Erythroblast (primary cell): ENCODE measurements at regions not wholly inside any gene's neighbourhood (a gene's known extent, or its start where the extent isn't known, plus 50 kb on each side); places are given as distances from the start of the nearest gene placed in this dataset.
A peak's percentile ranks its signal among the peaks of the same experiment; 100 is the strongest.

ENCODE experiments used
- DNase-seq, 2 experiments: peaks; one replicate each; lab custom pipeline; 2025; lab: John Stamatoyannopoulos, UW
- GATA1 ChIP-seq: IDR thresholded peaks from 2 replicates; pipeline ENCODE4 v1.6.1; 2011; ENCODE audit warnings: low read depth, mild to moderate bottlenecking, control low read depth, low read length, moderate library complexity
- POLR2A ChIP-seq: IDR thresholded peaks from 2 replicates; pipeline ENCODE4 v1.6.1; 2011; ENCODE audit warnings: mild to moderate bottlenecking, low read length

DNA sequence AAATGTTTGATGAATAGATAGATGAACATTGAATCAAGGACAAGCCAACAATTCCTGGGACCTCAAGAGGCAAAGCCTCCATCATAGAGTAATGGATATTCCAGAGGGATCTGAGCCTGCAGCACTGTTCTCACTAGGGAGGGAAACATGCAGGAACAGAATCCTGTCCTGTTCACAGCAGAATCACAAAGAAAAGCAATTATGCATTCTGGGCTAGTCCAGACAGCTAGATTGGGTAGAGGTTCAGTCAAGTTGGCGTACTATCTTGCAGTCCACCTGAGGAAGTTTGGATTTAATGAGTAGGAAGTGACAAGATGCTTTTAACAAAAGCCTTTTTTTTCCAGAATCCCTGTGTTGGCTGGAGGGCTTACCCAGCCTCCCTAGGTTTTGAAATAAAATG lies 314.5 kb upstream of the SEMA6D start:
- DNase-seq, result no peak
- TF ChIP-seq POLR2A (no peak), GATA1 (no peak)

- TF ChIP-seq POLR2A (no peak), GATA1 (no peak)
- no peak for DNase-seq
Observed at GRCh38 chr15:47404877-47405276, 312.4 kb upstream of the SEMA6D start.

DNA sequence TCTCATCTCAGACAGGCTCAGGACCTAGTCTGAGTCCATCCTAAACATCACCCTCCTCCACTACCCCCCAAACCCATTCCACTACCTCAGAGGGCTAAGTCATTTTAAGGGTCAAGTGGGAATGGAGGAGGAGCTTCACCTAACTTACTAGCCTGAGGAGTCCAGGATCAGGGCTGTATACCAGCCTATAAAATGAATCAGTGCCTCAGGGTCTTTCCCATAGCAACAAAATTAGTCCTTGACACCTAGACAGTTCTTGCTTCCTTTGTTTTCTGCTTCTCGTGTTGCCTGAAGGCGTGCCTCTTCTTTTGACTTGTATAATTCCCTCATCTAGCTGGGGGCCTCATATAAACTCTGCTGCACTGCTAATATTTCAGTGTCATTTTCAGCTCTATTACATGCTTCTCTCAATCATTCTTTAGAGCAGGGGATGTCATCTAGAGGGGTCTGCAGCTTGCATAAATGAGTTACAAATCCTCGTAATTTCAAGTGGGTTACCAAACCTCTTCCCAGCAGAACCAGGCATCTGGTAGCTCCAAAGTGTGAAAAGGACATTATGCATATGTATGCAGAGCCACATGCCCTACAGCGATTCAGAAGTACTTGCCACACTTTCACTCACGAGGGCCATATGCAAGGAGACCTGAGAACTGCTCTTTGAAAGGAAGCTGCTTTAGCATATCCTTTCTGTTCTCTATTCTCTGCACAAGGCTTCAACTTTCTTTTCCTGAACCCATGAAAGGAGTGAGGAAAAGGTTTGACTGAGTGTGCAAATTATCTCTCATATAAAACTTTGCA lies 311.7 kb upstream of the SEMA6D start:
- no peak for DNase-seq
- TF ChIP-seq GATA1, result no peak
- no peak for TF ChIP-seq POLR2A

GRCh38 chr15:47407692-47408091 lies 309.6 kb upstream of the SEMA6D start:
- TF ChIP-seq GATA1 (no peak), POLR2A (no peak)
- no peak for DNase-seq

DNA sequence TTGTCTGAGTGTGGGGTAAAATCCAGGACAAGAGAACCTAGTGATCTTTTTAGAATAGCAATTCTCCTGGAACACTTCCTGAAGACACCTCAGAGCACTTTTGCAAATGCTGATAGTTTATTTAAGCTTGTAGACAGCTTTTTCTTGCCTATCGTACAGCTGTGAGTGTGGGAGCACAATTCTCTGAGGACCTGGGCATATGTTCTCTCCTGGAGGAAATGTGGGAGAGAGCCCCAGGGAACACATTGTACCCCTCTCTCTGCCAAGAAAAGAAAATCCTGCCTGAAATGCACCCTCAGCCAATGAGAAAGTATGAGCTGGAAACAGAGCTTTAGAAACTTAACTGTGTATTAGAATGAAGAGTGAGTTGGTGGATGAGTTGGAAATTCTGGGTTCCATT lies 308.3 kb upstream of the SEMA6D start:
- TF ChIP-seq GATA1, result no peak
- TF ChIP-seq POLR2A, result no peak
- DNase-seq, result no peak

GRCh38 chr15:47409600-47409999 lies 307.7 kb upstream of the SEMA6D start:
- peak in 1 of 2 experiments; percentile 18 for DNase-seq
- TF ChIP-seq POLR2A, result no peak
- TF ChIP-seq GATA1, result no peak

DNA sequence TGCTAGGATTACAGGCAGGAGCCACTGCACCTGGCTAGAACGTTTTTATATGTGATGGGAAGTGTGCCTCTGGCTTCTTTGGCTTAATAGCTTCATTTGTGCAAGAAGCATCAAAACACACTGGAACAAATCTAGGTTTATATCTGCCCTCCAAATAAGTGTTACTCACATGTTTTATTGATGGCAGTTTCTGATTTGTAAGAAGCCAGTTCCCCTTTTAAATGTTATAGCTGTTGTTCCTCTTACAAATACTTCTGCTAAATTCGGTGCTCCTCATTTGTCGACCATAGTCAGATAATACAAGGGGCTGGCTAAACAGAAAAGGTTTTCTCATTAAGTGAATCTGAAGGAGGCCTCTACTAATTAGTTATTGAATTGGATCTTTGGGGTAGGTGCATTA lies 307.1 kb upstream of the SEMA6D start:
- TF ChIP-seq GATA1, result no peak
- DNase-seq, result no peak

- no peak for TF ChIP-seq POLR2A
- no peak for DNase-seq
Observed at GRCh38 chr15:47411733-47412132, 305.6 kb upstream of the SEMA6D start.

GRCh38 chr15:47412136-47412535 lies 305.2 kb upstream of the SEMA6D start:
- TF ChIP-seq GATA1 (no peak), POLR2A (no peak)

DNA sequence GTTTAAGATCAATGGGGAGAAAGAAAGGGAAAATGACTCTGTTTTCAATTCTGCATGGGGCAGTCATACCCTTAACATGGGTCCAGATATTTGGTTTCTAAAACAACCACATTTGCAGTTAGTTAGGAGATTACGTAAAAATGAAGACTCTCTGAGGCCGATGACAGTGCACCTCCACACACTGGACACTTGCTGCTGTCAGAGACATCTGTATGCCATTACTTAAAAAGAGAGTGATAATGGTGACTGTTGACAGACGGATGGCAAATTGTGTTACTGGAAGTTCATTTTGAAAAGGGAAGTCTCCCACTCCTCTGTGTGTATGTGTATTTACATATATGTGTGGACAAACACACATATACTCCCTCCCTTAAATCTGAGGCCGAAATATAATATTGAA lies 304.5 kb upstream of the SEMA6D start:
- TF ChIP-seq GATA1, result no peak
- no peak for DNase-seq

More at GRCh38 chr15:47412136-47412535, 305.2 kb upstream of the SEMA6D start:
- no peak for DNase-seq

DNA sequence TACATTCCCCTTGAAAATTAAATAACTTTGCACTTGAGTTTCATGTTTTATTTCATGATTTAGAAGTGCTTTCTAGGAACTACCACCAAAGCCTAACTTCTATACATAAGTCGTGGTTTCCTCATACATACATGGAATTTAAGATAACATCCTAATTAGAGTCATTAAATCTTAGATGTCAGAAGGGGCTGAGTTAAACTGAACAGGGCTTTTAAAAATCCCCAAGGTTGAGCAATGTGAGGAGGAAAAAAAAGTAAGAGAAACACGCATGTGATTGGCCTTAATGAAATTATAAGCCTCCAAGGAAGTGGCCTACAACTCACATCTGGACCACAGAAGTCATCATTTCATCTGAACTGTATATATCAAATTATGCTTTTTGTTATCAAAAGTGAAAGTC lies 303.1 kb upstream of the SEMA6D start:
- no peak for DNase-seq
- TF ChIP-seq POLR2A, result no peak

DNA sequence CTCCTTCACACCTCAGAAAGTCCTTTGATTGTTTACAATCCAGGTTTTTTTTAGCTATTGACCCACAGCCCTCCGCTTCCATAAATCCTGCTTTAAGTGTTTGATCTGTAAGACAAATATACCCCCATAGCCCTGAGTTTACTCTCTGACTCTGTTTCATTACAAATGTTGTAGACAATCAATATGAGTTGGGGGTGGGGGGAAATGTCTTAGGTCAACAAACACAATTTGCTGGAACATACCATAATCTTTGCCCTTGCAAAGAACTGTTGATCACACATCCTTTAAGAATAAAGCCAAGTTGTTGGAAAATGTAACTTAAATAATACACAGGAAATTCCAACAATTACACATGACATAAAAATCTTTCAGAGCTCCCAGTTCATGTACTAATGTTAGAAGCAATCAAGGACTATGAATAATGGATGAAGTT lies 301.8 kb upstream of the SEMA6D start:
- TF ChIP-seq GATA1 (no peak), POLR2A (no peak)
- no peak for DNase-seq

- DNase-seq, result no peak
Observed at GRCh38 chr15:47422881-47423665, 294.2 kb upstream of the SEMA6D start.

GRCh38 chr15:47427463-47427862 lies 289.8 kb upstream of the SEMA6D start:
- DNase-seq, result no peak
- TF ChIP-seq POLR2A, result no peak
- TF ChIP-seq GATA1, result no peak

More at GRCh38 chr15:47422881-47423665, 294.2 kb upstream of the SEMA6D start:
- no peak for TF ChIP-seq POLR2A
- TF ChIP-seq GATA1, result no peak
